ENCODE measurements at regions not wholly inside any gene's neighbourhood (a gene's known extent, or its start where the extent isn't known, plus 50 kb on each side); places are given as distances from the start of the nearest gene placed in this dataset.

DNA sequence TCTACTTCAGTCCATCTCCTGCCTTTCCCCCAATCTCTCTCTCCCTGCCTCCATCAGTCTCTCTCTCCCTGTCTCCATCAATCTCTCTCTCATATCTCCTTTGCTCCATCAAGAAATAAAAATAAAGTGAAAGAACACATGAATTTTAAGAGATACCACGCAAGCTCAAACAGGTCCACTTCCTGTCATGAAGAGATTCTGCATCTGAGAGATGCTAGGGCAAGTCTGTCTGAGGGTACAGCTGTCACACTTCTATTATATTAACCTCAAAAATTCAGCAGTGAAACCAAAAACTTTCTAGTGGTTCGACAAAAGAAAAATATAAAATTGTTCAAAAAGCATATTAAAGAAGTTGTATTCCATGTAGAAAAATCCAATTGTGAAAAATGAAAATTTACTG lies 296.8 kb upstream of the RSPO3 start:
- TF ChIP-seq, protein P1, sequence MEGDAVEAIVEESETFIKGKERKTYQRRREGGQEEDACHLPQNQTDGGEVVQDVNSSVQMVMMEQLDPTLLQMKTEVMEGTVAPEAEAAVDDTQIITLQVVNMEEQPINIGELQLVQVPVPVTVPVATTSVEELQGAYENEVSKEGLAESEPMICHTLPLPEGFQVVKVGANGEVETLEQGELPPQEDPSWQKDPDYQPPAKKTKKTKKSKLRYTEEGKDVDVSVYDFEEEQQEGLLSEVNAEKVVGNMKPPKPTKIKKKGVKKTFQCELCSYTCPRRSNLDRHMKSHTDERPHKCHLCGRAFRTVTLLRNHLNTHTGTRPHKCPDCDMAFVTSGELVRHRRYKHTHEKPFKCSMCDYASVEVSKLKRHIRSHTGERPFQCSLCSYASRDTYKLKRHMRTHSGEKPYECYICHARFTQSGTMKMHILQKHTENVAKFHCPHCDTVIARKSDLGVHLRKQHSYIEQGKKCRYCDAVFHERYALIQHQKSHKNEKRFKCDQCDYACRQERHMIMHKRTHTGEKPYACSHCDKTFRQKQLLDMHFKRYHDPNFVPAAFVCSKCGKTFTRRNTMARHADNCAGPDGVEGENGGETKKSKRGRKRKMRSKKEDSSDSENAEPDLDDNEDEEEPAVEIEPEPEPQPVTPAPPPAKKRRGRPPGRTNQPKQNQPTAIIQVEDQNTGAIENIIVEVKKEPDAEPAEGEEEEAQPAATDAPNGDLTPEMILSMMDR (IDR thresholded peaks at IDR 0.05) = no peak
- no peak for TF ChIP-seq ZFX (IDR thresholded peaks at IDR 0.05; ENCODE audit: borderline replicate concordance)
